ENCODE measurements at regions not wholly inside any gene's neighbourhood (a gene's known extent, or its start where the extent isn't known, plus 50 kb on each side); places are given as distances from the start of the nearest gene placed in this dataset.

GRCh38 chr21:27076025-27076424, 109.1 kb upstream of the ADAMTS5 start:
- TF ChIP-seq POLR2A (IDR thresholded peaks at IDR 0.05) (no peak), CTCF (IDR thresholded peaks at IDR 0.05) (no peak)

All from uterus (tissue), 2 donors.